ENCODE measurements at regions not wholly inside any gene's neighbourhood (a gene's known extent, or its start where the extent isn't known, plus 50 kb on each side); places are given as distances from the start of the nearest gene placed in this dataset.
"Not testable (repeated sequence)": the region's sequence is repeated elsewhere in the genome, so short reads cannot be mapped to it uniquely, and the experiment has no call there.

DNA sequence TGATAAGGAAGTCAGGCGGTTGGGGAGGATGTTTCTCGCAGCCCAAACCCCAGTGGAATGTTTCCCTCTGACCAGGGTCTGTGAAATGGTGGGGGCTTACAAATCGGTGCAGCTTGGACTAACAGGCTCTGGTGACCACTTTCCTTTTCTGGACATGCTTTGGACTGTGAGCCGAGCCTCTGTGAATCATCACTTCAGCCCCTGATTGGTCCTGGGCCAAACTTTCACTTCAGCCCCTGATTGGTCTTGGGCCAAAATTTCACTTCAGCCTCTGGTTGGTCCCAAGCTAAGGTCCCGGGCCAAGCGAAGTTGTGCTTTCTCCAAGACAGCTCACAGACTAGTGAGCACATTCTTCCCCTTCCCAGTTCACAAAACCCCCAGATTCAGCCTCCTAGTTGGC, 223.7 kb upstream of the ANKRD20A1 start:
- H3K36me3 Mint-ChIP-seq; H3K4me3 ChIP-seq (replicated peaks in 1 of 3; ENCODE audit: low read depth in 2 of 3, low read length in 3 of 3); H3K27me3 ChIP-seq (ENCODE audit: control insufficient read depth in 2 of 2, insufficient read depth in 2 of 2, low read length in 2 of 2); intact Hi-C loops (cut with micrococcal nuclease); H2AFZ ChIP-seq (ENCODE audit: insufficient read depth, low read depth, low read length, poor library complexity, severe bottlenecking); H3K79me2 ChIP-seq (ENCODE audit: insufficient read depth, low read length); H3K36me3 ChIP-seq (replicated peaks in 1 of 2; ENCODE audit: control insufficient read depth in 1 of 2, insufficient read depth in 2 of 2, low read length in 2 of 2); H3K9me3 Mint-ChIP-seq; H4K20me1 ChIP-seq (ENCODE audit: insufficient read depth, low read length); H3K4me1 ChIP-seq (ENCODE audit: control insufficient read depth in 1 of 2, insufficient read depth in 2 of 2, low read length in 2 of 2); H3K4me1 Mint-ChIP-seq; DNase-seq; H3K27ac ChIP-seq (ENCODE audit: low read depth in 1 of 2, low read length in 2 of 2); H3K4me2 ChIP-seq (replicated peaks; ENCODE audit: extremely low read depth, low read length, poor library complexity, severe bottlenecking); H3K4me3 Mint-ChIP-seq; H3K9me3 ChIP-seq (replicated peaks in 1 of 2; ENCODE audit: control insufficient read depth in 1 of 2, insufficient read depth in 1 of 2, low read length in 2 of 2); H3K9ac ChIP-seq (ENCODE audit: insufficient read depth, low read length, poor library complexity, severe bottlenecking); H3K27me3 Mint-ChIP-seq (ENCODE audit: low read depth in 3 of 3); H3K27ac Mint-ChIP-seq: not testable (repeated sequence)
- WGBS (ENCODE audit: insufficient coverage): no CpG with 5 or more reads among the region's 6 CpGs

DNA sequence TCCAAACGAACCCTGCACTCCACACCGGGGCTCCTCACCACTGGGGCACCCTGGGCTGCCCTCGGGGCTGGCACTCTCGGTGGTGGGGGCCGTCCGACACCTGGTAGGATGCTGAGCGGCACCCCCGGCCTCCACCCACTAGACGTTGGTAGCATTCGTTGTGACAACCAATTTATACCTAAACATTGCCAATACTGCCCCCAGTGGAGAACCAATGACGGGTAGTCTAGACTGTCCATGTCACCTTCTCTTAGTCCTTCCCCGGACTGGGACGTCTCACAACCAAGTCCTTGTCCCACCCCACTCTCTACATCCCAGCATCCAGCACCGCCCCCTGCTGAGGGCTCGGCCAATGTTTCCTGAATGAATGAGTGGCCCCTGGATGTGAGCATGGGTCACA, 246.8 kb upstream of the ANKRD20A1 start:
- H3K4me3 ChIP-seq (replicated peaks in 1 of 3; ENCODE audit: low read depth in 2 of 3, low read length in 3 of 3); H2AFZ ChIP-seq (ENCODE audit: insufficient read depth, low read depth, low read length, poor library complexity, severe bottlenecking); H3K36me3 ChIP-seq (replicated peaks in 1 of 2; ENCODE audit: control insufficient read depth in 1 of 2, insufficient read depth in 2 of 2, low read length in 2 of 2); H3K27me3 Mint-ChIP-seq (ENCODE audit: low read depth in 3 of 3); H3K9ac ChIP-seq (ENCODE audit: insufficient read depth, low read length, poor library complexity, severe bottlenecking); H4K20me1 ChIP-seq (ENCODE audit: insufficient read depth, low read length); H3K9me3 ChIP-seq (replicated peaks in 1 of 2; ENCODE audit: control insufficient read depth in 1 of 2, insufficient read depth in 1 of 2, low read length in 2 of 2); H3K4me3 Mint-ChIP-seq; intact Hi-C loops (cut with micrococcal nuclease); H3K9me3 Mint-ChIP-seq; H3K4me2 ChIP-seq (replicated peaks; ENCODE audit: extremely low read depth, low read length, poor library complexity, severe bottlenecking); H3K27ac ChIP-seq (ENCODE audit: low read depth in 1 of 2, low read length in 2 of 2); H3K4me1 ChIP-seq (ENCODE audit: control insufficient read depth in 1 of 2, insufficient read depth in 2 of 2, low read length in 2 of 2); H3K36me3 Mint-ChIP-seq; H3K4me1 Mint-ChIP-seq; DNase-seq; H3K79me2 ChIP-seq (ENCODE audit: insufficient read depth, low read length); H3K27ac Mint-ChIP-seq; H3K27me3 ChIP-seq (ENCODE audit: control insufficient read depth in 2 of 2, insufficient read depth in 2 of 2, low read length in 2 of 2): not testable (repeated sequence)
- no CpG with 5 or more reads among the region's 15 CpGs for WGBS (ENCODE audit: insufficient coverage)

GRCh38 chr9:67609872-67610271, 248.9 kb upstream of the ANKRD20A1 start:
- intact Hi-C loops (cut with micrococcal nuclease); H3K27ac Mint-ChIP-seq; H3K4me1 ChIP-seq (ENCODE audit: control insufficient read depth in 1 of 2, insufficient read depth in 2 of 2, low read length in 2 of 2); H3K36me3 Mint-ChIP-seq; H3K36me3 ChIP-seq (replicated peaks in 1 of 2; ENCODE audit: control insufficient read depth in 1 of 2, insufficient read depth in 2 of 2, low read length in 2 of 2); H3K27me3 Mint-ChIP-seq (ENCODE audit: low read depth in 3 of 3); H3K27me3 ChIP-seq (ENCODE audit: control insufficient read depth in 2 of 2, insufficient read depth in 2 of 2, low read length in 2 of 2); H3K4me3 ChIP-seq (replicated peaks in 1 of 3; ENCODE audit: low read depth in 2 of 3, low read length in 3 of 3); H3K9ac ChIP-seq (ENCODE audit: insufficient read depth, low read length, poor library complexity, severe bottlenecking); H3K79me2 ChIP-seq (ENCODE audit: insufficient read depth, low read length); H3K9me3 Mint-ChIP-seq; H3K4me2 ChIP-seq (replicated peaks; ENCODE audit: extremely low read depth, low read length, poor library complexity, severe bottlenecking); H4K20me1 ChIP-seq (ENCODE audit: insufficient read depth, low read length); DNase-seq; H3K4me3 Mint-ChIP-seq; H3K27ac ChIP-seq (ENCODE audit: low read depth in 1 of 2, low read length in 2 of 2); H3K4me1 Mint-ChIP-seq; H2AFZ ChIP-seq (ENCODE audit: insufficient read depth, low read depth, low read length, poor library complexity, severe bottlenecking); H3K9me3 ChIP-seq (replicated peaks in 1 of 2; ENCODE audit: control insufficient read depth in 1 of 2, insufficient read depth in 1 of 2, low read length in 2 of 2): not testable (repeated sequence)
- no CpG with 5 or more reads among the region's 8 CpGs for WGBS (ENCODE audit: insufficient coverage)

DNA sequence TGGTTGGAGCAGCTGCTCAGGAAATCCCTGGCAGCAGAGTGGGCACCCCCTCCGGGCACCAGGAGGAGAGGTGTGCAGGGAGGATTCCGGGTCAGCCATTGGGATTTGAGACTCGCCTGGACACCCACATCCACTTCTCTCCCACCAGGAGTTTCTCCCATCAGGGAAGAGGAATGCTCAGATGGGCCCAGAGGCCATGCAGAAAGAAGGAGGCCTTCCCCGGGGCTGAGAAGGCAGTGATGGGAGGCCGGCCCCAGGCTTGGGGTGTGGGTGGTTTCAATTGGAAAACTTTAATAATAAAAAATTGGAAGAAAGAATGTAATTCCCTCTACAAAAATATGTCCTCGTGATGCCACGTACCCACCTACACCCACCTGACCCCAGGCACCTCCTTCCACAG, 249.3 kb upstream of the ANKRD20A1 start:
- H3K9ac ChIP-seq (ENCODE audit: insufficient read depth, low read length, poor library complexity, severe bottlenecking); H3K4me3 Mint-ChIP-seq; H3K79me2 ChIP-seq (ENCODE audit: insufficient read depth, low read length); intact Hi-C loops (cut with micrococcal nuclease); H3K9me3 Mint-ChIP-seq; H4K20me1 ChIP-seq (ENCODE audit: insufficient read depth, low read length); H3K4me2 ChIP-seq (replicated peaks; ENCODE audit: extremely low read depth, low read length, poor library complexity, severe bottlenecking); DNase-seq; H3K27ac ChIP-seq (ENCODE audit: low read depth in 1 of 2, low read length in 2 of 2); H3K36me3 Mint-ChIP-seq; H3K27me3 ChIP-seq (ENCODE audit: control insufficient read depth in 2 of 2, insufficient read depth in 2 of 2, low read length in 2 of 2); H3K36me3 ChIP-seq (replicated peaks in 1 of 2; ENCODE audit: control insufficient read depth in 1 of 2, insufficient read depth in 2 of 2, low read length in 2 of 2); H3K9me3 ChIP-seq (replicated peaks in 1 of 2; ENCODE audit: control insufficient read depth in 1 of 2, insufficient read depth in 1 of 2, low read length in 2 of 2); H2AFZ ChIP-seq (ENCODE audit: insufficient read depth, low read depth, low read length, poor library complexity, severe bottlenecking); H3K4me3 ChIP-seq (replicated peaks in 1 of 3; ENCODE audit: low read depth in 2 of 3, low read length in 3 of 3); H3K4me1 Mint-ChIP-seq; H3K27me3 Mint-ChIP-seq (ENCODE audit: low read depth in 3 of 3); H3K4me1 ChIP-seq (ENCODE audit: control insufficient read depth in 1 of 2, insufficient read depth in 2 of 2, low read length in 2 of 2): not testable (repeated sequence)
- H3K27ac Mint-ChIP-seq: peak overlapping the region in 1 of 7 donors; percentile 81
- no CpG with 5 or more reads among the region's 7 CpGs for WGBS (ENCODE audit: insufficient coverage)

GRCh38 chr9:67605113-67605512, 253.6 kb upstream of the ANKRD20A1 start:
- WGBS (ENCODE audit: insufficient coverage): no CpG with 5 or more reads among the region's 9 CpGs
- not testable (repeated sequence) for DNase-seq

More at GRCh38 chr9:67605113-67605512, 253.6 kb upstream of the ANKRD20A1 start:
- H3K36me3 Mint-ChIP-seq; H3K27ac ChIP-seq (ENCODE audit: low read depth in 1 of 2, low read length in 2 of 2); H3K4me1 ChIP-seq (ENCODE audit: control insufficient read depth in 1 of 2, insufficient read depth in 2 of 2, low read length in 2 of 2); H2AFZ ChIP-seq (ENCODE audit: insufficient read depth, low read depth, low read length, poor library complexity, severe bottlenecking); H3K36me3 ChIP-seq (replicated peaks in 1 of 2; ENCODE audit: control insufficient read depth in 1 of 2, insufficient read depth in 2 of 2, low read length in 2 of 2); H3K79me2 ChIP-seq (ENCODE audit: insufficient read depth, low read length); H3K27ac Mint-ChIP-seq; H3K4me3 ChIP-seq (replicated peaks in 1 of 3; ENCODE audit: low read depth in 2 of 3, low read length in 3 of 3); H3K4me2 ChIP-seq (replicated peaks; ENCODE audit: extremely low read depth, low read length, poor library complexity, severe bottlenecking); H3K27me3 ChIP-seq (ENCODE audit: control insufficient read depth in 2 of 2, insufficient read depth in 2 of 2, low read length in 2 of 2); intact Hi-C loops (cut with micrococcal nuclease); H3K9ac ChIP-seq (ENCODE audit: insufficient read depth, low read length, poor library complexity, severe bottlenecking); H3K4me1 Mint-ChIP-seq; H3K9me3 ChIP-seq (replicated peaks in 1 of 2; ENCODE audit: control insufficient read depth in 1 of 2, insufficient read depth in 1 of 2, low read length in 2 of 2); H3K27me3 Mint-ChIP-seq (ENCODE audit: low read depth in 3 of 3); H3K4me3 Mint-ChIP-seq; H3K9me3 Mint-ChIP-seq; H4K20me1 ChIP-seq (ENCODE audit: insufficient read depth, low read length): not testable (repeated sequence)

All from CD14-positive monocyte (primary cell).